ENCODE measurements at regions not wholly inside any gene's neighbourhood (a gene's known extent, or its start where the extent isn't known, plus 50 kb on each side); places are given as distances from the start of the nearest gene placed in this dataset.

DNA sequence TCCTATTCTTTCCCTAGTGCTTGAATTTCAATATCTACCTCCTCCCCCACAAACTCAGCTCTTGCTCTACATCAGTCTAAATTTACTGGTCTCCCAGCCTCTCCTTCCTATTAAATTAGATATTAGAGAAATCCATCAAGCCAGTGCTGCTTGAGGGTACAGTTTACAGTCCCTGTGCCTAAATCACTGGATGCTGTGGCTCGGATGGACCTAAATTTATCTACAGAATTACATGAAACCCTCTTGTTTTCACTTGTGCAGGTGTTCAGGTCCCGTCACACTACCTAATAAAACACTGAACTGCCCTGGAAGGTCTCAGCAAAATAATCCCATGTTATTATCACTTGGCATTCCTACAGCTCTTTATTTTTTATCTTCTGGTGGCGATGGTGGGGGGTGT is 134.7 kb upstream of the E2F8 start (continued):
- TF ChIP-seq, protein P1, sequence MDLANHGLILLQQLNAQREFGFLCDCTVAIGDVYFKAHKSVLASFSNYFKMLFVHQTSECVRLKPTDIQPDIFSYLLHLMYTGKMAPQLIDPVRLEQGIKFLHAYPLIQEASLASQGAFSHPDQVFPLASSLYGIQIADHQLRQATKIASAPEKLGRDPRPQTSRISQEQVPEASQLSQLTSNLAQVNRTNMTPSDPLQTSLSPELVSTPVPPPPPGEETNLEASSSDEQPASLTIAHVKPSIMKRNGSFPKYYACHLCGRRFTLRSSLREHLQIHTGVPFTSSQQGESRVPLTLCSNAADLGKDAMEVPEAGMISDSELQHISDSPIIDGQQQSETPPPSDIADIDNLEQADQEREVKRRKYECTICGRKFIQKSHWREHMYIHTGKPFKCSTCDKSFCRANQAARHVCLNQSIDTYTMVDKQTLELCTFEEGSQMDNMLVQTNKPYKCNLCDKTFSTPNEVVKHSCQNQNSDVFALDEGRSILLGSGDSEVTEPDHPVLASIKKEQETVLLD (IDR thresholded peaks at IDR 0.05), result no peak
- TF ChIP-seq, protein P2, sequence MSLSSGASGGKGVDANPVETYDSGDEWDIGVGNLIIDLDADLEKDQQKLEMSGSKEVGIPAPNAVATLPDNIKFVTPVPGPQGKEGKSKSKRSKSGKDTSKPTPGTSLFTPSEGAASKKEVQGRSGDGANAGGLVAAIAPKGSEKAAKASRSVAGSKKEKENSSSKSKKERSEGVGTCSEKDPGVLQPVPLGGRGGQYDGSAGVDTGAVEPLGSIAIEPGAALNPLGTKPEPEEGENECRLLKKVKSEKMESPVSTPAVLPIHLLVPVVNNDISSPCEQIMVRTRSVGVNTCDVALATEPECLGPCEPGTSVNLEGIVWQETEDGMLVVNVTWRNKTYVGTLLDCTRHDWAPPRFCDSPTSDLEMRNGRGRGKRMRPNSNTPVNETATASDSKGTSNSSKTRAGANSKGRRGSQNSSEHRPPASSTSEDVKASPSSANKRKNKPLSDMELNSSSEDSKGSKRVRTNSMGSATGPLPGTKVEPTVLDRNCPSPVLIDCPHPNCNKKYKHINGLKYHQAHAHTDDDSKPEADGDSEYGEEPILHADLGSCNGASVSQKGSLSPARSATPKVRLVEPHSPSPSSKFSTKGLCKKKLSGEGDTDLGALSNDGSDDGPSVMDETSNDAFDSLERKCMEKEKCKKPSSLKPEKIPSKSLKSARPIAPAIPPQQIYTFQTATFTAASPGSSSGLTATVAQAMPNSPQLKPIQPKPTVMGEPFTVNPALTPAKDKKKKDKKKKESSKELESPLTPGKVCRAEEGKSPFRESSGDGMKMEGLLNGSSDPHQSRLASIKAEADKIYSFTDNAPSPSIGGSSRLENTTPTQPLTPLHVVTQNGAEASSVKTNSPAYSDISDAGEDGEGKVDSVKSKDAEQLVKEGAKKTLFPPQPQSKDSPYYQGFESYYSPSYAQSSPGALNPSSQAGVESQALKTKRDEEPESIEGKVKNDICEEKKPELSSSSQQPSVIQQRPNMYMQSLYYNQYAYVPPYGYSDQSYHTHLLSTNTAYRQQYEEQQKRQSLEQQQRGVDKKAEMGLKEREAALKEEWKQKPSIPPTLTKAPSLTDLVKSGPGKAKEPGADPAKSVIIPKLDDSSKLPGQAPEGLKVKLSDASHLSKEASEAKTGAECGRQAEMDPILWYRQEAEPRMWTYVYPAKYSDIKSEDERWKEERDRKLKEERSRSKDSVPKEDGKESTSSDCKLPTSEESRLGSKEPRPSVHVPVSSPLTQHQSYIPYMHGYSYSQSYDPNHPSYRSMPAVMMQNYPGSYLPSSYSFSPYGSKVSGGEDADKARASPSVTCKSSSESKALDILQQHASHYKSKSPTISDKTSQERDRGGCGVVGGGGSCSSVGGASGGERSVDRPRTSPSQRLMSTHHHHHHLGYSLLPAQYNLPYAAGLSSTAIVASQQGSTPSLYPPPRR (CRISPR knock-in tag; IDR thresholded peaks at IDR 0.05; ENCODE audit: borderline replicate concordance), result no peak
- TF ChIP-seq NCOA1 (IDR thresholded peaks at IDR 0.05; ENCODE audit: low read depth), result no peak
- TF ChIP-seq GABPB2 (CRISPR knock-in tag; conservative IDR thresholded peaks at IDR 0.05), result no peak
- TF ChIP-seq POLR2AphosphoS2 (IDR thresholded peaks at IDR 0.05; ENCODE audit: low read length), result no peak

DNA sequence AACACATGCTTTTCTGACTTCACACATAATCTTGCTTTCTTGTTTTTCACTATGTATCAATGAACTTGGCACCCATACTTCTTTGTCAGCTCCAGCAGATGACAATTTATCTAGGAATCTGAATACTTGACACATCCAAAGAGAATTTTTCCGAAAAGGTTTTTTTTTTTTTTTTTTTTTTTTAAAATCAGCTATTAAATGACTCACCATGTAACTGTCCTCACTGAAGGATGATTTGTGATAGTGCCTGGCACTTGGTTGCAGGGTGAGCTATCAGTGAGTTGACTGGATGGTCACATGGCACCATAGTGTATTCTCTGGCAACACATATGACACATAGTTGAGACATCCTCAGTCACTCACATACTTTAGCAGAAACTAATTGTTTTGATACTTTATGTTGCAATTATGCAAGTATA is 133.4 kb upstream of the E2F8 start:
- H3K79me2 ChIP-seq (ENCODE audit: control insufficient read depth, insufficient read depth, low read length), result no peaks in the 10 kb centered on the region
- no peaks in the 10 kb centered on the region for H4K20me1 ChIP-seq (replicated peaks; ENCODE audit: control insufficient read depth, insufficient read depth, low read length)
- H3K4me2 ChIP-seq (ENCODE audit: insufficient read depth, low read length), result no peak overlapping the region
- H3K4me1 ChIP-seq (replicated peaks in 1 of 2; ENCODE audit: control insufficient read depth in 2 of 2, insufficient read depth in 2 of 2, low read length in 2 of 2), result no peaks in the 10 kb centered on the region
- CTCF ChIA-PET (ENCODE audit: low intra/inter-chr PET ratio), result no interaction called here
- WGBS (ENCODE audit: insufficient coverage, low coverage, missing lambda C conversion rate), result 0% methylated on average over 1 of the region's 1 CpG
- in situ Hi-C loops (cut with MboI), result no loop called here
- POLR2A ChIA-PET, result no interaction called here
- FAIRE-seq (no peak), ATAC-seq (no peak), DNase-seq (ENCODE audit: extremely low read depth in 1 of 4, low spot score in 3 of 4) (no peak)
- H3K36me3 ChIP-seq (ENCODE audit: control insufficient read depth, insufficient read depth, low read length), result no peaks in the 10 kb centered on the region
- BruUV-seq (replicated peaks), result no TSS peak
- H3K27me3 ChIP-seq (ENCODE audit: control insufficient read depth in 2 of 2, insufficient read depth in 2 of 2, low read length in 2 of 2), result peaks cover 0 to 12% of the 10 kb centered on the region in 2 experiments; a peak in 4 of 5 replicates
- H3K9ac ChIP-seq (ENCODE audit: insufficient read depth in 1 of 2, low read depth in 2 of 2, low read length in 2 of 2), result no peak overlapping the region
- no peak overlapping the region for H2AFZ ChIP-seq (ENCODE audit: low read depth, low read length)
- intact Hi-C loops (cut with micrococcal nuclease), result no loop called here
- H3K9me1 ChIP-seq (ENCODE audit: control insufficient read depth, insufficient read depth, low read length), result peaks cover 3% of the 10 kb centered on the region
- no peak overlapping the region for H3K4me3 ChIP-seq
- no peak overlapping the region for H3K27ac ChIP-seq (ENCODE audit: extremely low read depth, low read depth, low read length)
- no peaks in the 10 kb centered on the region for H3K9me3 ChIP-seq (replicated peaks; ENCODE audit: control insufficient read depth, insufficient read depth, low read depth, low read length)
- TF ChIP-seq HNRNPH1 (optimal IDR thresholded peaks at IDR 0.05; ENCODE audit: low read depth, low read length) (no peak), SAP30 (IDR thresholded peaks at IDR 0.05; ENCODE audit: borderline replicate concordance, insufficient read depth, low read depth, low read length, poor library complexity, severe bottlenecking) (no peak), PTBP1 (IDR thresholded peaks at IDR 0.05; ENCODE audit: low read depth, low read length) (no peak), THRAP3 (IDR thresholded peaks at IDR 0.05; ENCODE audit: borderline replicate concordance) (no peak)
- TF ChIP-seq, protein P3, sequence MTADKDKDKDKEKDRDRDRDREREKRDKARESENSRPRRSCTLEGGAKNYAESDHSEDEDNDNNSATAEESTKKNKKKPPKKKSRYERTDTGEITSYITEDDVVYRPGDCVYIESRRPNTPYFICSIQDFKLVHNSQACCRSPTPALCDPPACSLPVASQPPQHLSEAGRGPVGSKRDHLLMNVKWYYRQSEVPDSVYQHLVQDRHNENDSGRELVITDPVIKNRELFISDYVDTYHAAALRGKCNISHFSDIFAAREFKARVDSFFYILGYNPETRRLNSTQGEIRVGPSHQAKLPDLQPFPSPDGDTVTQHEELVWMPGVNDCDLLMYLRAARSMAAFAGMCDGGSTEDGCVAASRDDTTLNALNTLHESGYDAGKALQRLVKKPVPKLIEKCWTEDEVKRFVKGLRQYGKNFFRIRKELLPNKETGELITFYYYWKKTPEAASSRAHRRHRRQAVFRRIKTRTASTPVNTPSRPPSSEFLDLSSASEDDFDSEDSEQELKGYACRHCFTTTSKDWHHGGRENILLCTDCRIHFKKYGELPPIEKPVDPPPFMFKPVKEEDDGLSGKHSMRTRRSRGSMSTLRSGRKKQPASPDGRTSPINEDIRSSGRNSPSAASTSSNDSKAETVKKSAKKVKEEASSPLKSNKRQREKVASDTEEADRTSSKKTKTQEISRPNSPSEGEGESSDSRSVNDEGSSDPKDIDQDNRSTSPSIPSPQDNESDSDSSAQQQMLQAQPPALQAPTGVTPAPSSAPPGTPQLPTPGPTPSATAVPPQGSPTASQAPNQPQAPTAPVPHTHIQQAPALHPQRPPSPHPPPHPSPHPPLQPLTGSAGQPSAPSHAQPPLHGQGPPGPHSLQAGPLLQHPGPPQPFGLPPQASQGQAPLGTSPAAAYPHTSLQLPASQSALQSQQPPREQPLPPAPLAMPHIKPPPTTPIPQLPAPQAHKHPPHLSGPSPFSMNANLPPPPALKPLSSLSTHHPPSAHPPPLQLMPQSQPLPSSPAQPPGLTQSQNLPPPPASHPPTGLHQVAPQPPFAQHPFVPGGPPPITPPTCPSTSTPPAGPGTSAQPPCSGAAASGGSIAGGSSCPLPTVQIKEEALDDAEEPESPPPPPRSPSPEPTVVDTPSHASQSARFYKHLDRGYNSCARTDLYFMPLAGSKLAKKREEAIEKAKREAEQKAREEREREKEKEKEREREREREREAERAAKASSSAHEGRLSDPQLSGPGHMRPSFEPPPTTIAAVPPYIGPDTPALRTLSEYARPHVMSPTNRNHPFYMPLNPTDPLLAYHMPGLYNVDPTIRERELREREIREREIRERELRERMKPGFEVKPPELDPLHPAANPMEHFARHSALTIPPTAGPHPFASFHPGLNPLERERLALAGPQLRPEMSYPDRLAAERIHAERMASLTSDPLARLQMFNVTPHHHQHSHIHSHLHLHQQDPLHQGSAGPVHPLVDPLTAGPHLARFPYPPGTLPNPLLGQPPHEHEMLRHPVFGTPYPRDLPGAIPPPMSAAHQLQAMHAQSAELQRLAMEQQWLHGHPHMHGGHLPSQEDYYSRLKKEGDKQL (CRISPR knock-in tag; IDR thresholded peaks at IDR 0.05; ENCODE audit: borderline replicate concordance), result no peak
